ENCODE measurements at regions not wholly inside any gene's neighbourhood (a gene's known extent, or its start where the extent isn't known, plus 50 kb on each side); places are given as distances from the start of the nearest gene placed in this dataset.
"Not testable (repeated sequence)": the region's sequence is repeated elsewhere in the genome, so short reads cannot be mapped to it uniquely, and the experiment has no call there.

GRCh38 chrX:127129510-127129909, 310.0 kb downstream of the PRR32 start:
- Histone ChIP-seq H3K36me3 (ENCODE audit: control insufficient read depth, insufficient read depth, low read length) (no peaks in the 10 kb centered on the region), H3K27me3 (ENCODE audit: control insufficient read depth, insufficient read depth, low read length) (no peaks in the 10 kb centered on the region), H3K4me3 (ENCODE audit: low read depth, low read length) (no peak overlapping the region)
- TF ChIP-seq, protein P1, sequence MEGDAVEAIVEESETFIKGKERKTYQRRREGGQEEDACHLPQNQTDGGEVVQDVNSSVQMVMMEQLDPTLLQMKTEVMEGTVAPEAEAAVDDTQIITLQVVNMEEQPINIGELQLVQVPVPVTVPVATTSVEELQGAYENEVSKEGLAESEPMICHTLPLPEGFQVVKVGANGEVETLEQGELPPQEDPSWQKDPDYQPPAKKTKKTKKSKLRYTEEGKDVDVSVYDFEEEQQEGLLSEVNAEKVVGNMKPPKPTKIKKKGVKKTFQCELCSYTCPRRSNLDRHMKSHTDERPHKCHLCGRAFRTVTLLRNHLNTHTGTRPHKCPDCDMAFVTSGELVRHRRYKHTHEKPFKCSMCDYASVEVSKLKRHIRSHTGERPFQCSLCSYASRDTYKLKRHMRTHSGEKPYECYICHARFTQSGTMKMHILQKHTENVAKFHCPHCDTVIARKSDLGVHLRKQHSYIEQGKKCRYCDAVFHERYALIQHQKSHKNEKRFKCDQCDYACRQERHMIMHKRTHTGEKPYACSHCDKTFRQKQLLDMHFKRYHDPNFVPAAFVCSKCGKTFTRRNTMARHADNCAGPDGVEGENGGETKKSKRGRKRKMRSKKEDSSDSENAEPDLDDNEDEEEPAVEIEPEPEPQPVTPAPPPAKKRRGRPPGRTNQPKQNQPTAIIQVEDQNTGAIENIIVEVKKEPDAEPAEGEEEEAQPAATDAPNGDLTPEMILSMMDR (IDR thresholded peaks at IDR 0.05; ENCODE audit: insufficient read depth, low read length, poor library complexity, severe bottlenecking): no peak
- no peak for DNase-seq (ENCODE audit: low read depth)

- no peaks in the 10 kb centered on the region for H3K27me3 ChIP-seq (ENCODE audit: control insufficient read depth, insufficient read depth, low read length)
- H3K4me3 ChIP-seq (ENCODE audit: low read depth, low read length): no peak overlapping the region
- DNase-seq (ENCODE audit: low read depth): no peak
- TF ChIP-seq, protein P1 (IDR thresholded peaks at IDR 0.05; ENCODE audit: insufficient read depth, low read length, poor library complexity, severe bottlenecking): no peak
- H3K36me3 ChIP-seq (ENCODE audit: control insufficient read depth, insufficient read depth, low read length): no peaks in the 10 kb centered on the region
Observed at GRCh38 chrX:127138218-127138617, 318.7 kb downstream of the PRR32 start.

GRCh38 chrX:127177966-127178365, 358.4 kb downstream of the PRR32 start:
- TF ChIP-seq, protein P1 (IDR thresholded peaks at IDR 0.05; ENCODE audit: insufficient read depth, low read length, poor library complexity, severe bottlenecking): no peak
- H3K27me3 ChIP-seq (ENCODE audit: control insufficient read depth, insufficient read depth, low read length): no peaks in the 10 kb centered on the region
- no peak for DNase-seq (ENCODE audit: low read depth)
- no peak overlapping the region for H3K4me3 ChIP-seq (ENCODE audit: low read depth, low read length)
- no peaks in the 10 kb centered on the region for H3K36me3 ChIP-seq (ENCODE audit: control insufficient read depth, insufficient read depth, low read length)

DNA sequence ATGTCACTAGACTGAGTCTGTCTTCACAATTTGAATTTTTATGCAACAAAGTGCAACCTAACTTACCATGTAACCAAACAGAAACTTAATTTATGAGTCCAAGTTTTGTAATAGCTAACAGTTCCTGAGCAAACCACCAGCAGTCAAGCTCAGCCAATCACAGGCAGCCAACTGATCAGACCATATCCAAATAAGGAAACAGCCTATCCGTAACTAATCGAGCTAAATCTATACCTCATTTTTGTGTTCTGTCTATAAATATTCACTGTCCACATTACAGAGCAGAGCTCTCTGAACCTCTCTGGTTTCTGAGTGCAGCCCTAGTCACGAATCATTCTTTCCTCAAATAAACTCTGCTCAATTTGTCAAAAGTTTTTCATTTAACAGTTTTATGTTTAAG, 367.6 kb downstream of the PRR32 start:
- Histone ChIP-seq H3K4me3 (ENCODE audit: low read depth, low read length) (no peak overlapping the region), H3K36me3 (ENCODE audit: control insufficient read depth, insufficient read depth, low read length) (no peaks in the 10 kb centered on the region), H3K27me3 (ENCODE audit: control insufficient read depth, insufficient read depth, low read length) (no peaks in the 10 kb centered on the region)
- no peak for DNase-seq (ENCODE audit: low read depth)
- TF ChIP-seq, protein P1 (IDR thresholded peaks at IDR 0.05; ENCODE audit: insufficient read depth, low read length, poor library complexity, severe bottlenecking): no peak

- Histone ChIP-seq H3K36me3 (ENCODE audit: control insufficient read depth, insufficient read depth, low read length) (no peaks in the 10 kb centered on the region), H3K4me3 (ENCODE audit: low read depth, low read length) (no peak overlapping the region), H3K27me3 (ENCODE audit: control insufficient read depth, insufficient read depth, low read length) (no peaks in the 10 kb centered on the region)
- DNase-seq (ENCODE audit: low read depth): no peak
- TF ChIP-seq, protein P1 (IDR thresholded peaks at IDR 0.05; ENCODE audit: insufficient read depth, low read length, poor library complexity, severe bottlenecking): no peak
Observed at GRCh38 chrX:127190381-127190780, 370.9 kb downstream of the PRR32 start.

- no peaks in the 10 kb centered on the region for H3K27me3 ChIP-seq (ENCODE audit: control insufficient read depth, insufficient read depth, low read length)
- TF ChIP-seq, protein P1 (IDR thresholded peaks at IDR 0.05; ENCODE audit: insufficient read depth, low read length, poor library complexity, severe bottlenecking): no peak
- no peaks in the 10 kb centered on the region for H3K36me3 ChIP-seq (ENCODE audit: control insufficient read depth, insufficient read depth, low read length)
- no peak for DNase-seq (ENCODE audit: low read depth)
- no peak overlapping the region for H3K4me3 ChIP-seq (ENCODE audit: low read depth, low read length)
Observed at GRCh38 chrX:127207326-127207725, 387.8 kb downstream of the PRR32 start.

- not testable (repeated sequence) for H3K4me3 ChIP-seq (ENCODE audit: low read depth, low read length); H3K36me3 ChIP-seq (ENCODE audit: control insufficient read depth, insufficient read depth, low read length); DNase-seq (ENCODE audit: low read depth); H3K27me3 ChIP-seq (ENCODE audit: control insufficient read depth, insufficient read depth, low read length)
Observed at GRCh38 chrX:127221821-127222220, 402.3 kb downstream of the PRR32 start.
